Right lobe of liver (tissue), 6 donors: ENCODE measurements at regions not wholly inside any gene's neighbourhood (a gene's known extent, or its start where the extent isn't known, plus 50 kb on each side); places are given as distances from the start of the nearest gene placed in this dataset.
A peak's percentile ranks its signal among the peaks of the same experiment; 100 is the strongest.

Experiments
- ATAC-seq, 4 donors: fragments of 200-7000 bp; cut with Tn5 transposase; one replicate each; pipeline ENCODE4 v1.9.1; 2020; ENCODE audit warnings: mild to moderate bottlenecking in 4 of 4, moderate library complexity in 4 of 4
- DNase-seq, 3 donors: peaks; one replicate each; pipeline ENCODE4 v3.0.0-alpha.2; 2020
- H3K27ac ChIP-seq, 3 donors: fragments of 200-600 bp; one replicate each; pipeline ENCODE4 v1.8.0; 2022
- H3K27me3 ChIP-seq, 2 donors: fragments of 200-600 bp; one replicate each; pipeline ENCODE4 v1.8.0; 2022
- H3K36me3 ChIP-seq, 4 donors: fragments of 200-600 bp; sonication (generic) in 1 of 4; one replicate each; pipeline versions ENCODE4 v1.5.1 to v1.8.0; 2017 to 2022; ENCODE audit warnings: control low read depth in 1 of 4
- H3K4me1 ChIP-seq, 4 donors: fragments of 200-600 bp; sonication (generic) in 1 of 4; one replicate each; pipeline versions ENCODE4 v1.5.1 to v1.8.0; 2017 to 2022; ENCODE audit warnings: control low read depth in 1 of 4
- H3K4me3 ChIP-seq, 3 donors: fragments of 200-600 bp; one replicate each; pipeline ENCODE4 v1.8.0; 2022
- H3K9me3 ChIP-seq, 4 donors: fragments of 200-600 bp; sonication (generic) in 1 of 4; one replicate each; pipeline versions ENCODE4 v1.5.1 to v1.8.0; 2017 to 2022; ENCODE audit warnings: control low read depth in 1 of 4
- POLR2A ChIP-seq: fragments of 450-650 bp; IDR thresholded peaks from one replicate; pipeline ENCODE4 v1.6.1; 2017; ENCODE audit warnings: antibody characterized with exemption, mild to moderate bottlenecking
- WGBS: methylation state at CpG from one replicate; pipeline ENCODE4 v1.1.6; 2018; ENCODE audit warnings: low coverage, low lambda C conversion rate; ENCODE audit not compliant: insufficient coverage; ENCODE audit errors: missing lambda C conversion rate; 5-methylcytosine and 5-hydroxymethylcytosine counted together
- intact Hi-C, 2 donors: fragments of 100-400 bp; cut with DNase I; formaldehyde crosslinking; loops; one replicate each; pipeline versions ENCODE4 v1.11.2 to v1.14.1; 2022
- TF ChIP-seq, protein P1 (sequence below), 4 donors: fragments of 200-600 bp in 3 of 4; fragments of 450-650 bp in 1 of 4; IDR thresholded peaks; one replicate each; pipeline versions ENCODE4 v1.5.1 to v1.8.0; 2016 to 2022; ENCODE audit warnings: antibody characterized with exemption in 4 of 4, mild to moderate bottlenecking in 2 of 4
- donor health status: DM: no; HTN: yes; CAD: no.
- donor health status: DM: no; HTN: no; CAD: no.
- donor health status: DM: no; HTN: no; CAD: no.
- donor health status: DM: no; HTN: yes; CAD: no.
- donor health status: DM: no; HTN: yes; CAD: no.

DNA sequence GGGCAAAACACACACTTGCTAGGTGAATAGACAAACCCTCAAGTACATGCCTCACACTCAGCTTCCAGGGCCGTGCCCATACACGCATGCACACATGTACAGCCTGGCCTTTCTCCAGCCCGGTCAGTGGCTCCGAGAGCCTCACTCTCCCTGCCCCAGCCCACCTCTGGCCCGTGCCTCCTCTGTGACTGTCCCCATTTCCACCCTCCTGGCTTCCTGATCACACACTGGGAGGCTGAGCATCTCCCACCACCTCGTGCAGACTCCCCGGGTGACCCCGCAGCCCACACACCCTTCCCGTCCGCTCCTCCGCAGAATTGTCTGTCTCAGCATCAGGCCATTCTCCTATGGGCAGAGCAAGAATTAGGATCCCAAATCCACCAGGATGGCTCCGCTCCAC is 634.1 kb downstream of the TBC1D22A start:
- Histone ChIP-seq H3K9me3 (no peaks in the 10 kb centered on the region), H3K27ac (no peak overlapping the region), H3K27me3 (no peaks in the 10 kb centered on the region), H3K4me3 (no peak overlapping the region), H3K4me1 (no peaks in the 10 kb centered on the region), H3K36me3 (no peaks in the 10 kb centered on the region)
- intact Hi-C loops: no loop called here
- TF ChIP-seq, protein P1, sequence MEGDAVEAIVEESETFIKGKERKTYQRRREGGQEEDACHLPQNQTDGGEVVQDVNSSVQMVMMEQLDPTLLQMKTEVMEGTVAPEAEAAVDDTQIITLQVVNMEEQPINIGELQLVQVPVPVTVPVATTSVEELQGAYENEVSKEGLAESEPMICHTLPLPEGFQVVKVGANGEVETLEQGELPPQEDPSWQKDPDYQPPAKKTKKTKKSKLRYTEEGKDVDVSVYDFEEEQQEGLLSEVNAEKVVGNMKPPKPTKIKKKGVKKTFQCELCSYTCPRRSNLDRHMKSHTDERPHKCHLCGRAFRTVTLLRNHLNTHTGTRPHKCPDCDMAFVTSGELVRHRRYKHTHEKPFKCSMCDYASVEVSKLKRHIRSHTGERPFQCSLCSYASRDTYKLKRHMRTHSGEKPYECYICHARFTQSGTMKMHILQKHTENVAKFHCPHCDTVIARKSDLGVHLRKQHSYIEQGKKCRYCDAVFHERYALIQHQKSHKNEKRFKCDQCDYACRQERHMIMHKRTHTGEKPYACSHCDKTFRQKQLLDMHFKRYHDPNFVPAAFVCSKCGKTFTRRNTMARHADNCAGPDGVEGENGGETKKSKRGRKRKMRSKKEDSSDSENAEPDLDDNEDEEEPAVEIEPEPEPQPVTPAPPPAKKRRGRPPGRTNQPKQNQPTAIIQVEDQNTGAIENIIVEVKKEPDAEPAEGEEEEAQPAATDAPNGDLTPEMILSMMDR (IDR thresholded peaks at IDR 0.05): no peak
- no peak for TF ChIP-seq POLR2A
- no peak for ATAC-seq
- no peak for DNase-seq
- WGBS: 31% methylated on average over 3 of the region's 12 CpGs

DNA sequence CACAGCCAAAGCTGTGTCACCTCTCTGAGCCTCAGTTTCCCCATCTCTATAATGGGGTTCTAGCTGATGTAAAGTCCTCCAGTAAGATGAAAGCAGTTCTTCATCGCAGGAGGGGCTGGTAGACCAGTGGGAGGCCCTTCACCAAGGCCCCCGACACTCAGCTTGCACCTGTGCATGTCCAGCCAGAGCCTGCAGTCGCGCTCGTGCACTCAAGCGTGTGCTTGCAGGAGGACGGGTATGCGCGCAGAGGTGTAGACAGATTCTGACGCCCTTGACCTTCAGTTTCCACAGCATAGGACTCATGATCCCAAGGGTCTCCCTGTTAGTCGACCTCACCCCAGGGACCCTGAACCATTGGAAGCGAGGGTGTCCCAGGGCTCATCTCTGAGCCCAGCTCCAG is 633.7 kb downstream of the TBC1D22A start:
- ATAC-seq: no peak
- intact Hi-C loops: no loop called here
- no peak for TF ChIP-seq POLR2A
- Histone ChIP-seq H3K9me3 (no peaks in the 10 kb centered on the region), H3K36me3 (no peaks in the 10 kb centered on the region), H3K4me1 (no peaks in the 10 kb centered on the region), H3K4me3 (no peak overlapping the region), H3K27ac (no peak overlapping the region), H3K27me3 (no peaks in the 10 kb centered on the region)
- WGBS: 94% methylated on average over 6 of the region's 12 CpGs
- DNase-seq: no peak

DNA sequence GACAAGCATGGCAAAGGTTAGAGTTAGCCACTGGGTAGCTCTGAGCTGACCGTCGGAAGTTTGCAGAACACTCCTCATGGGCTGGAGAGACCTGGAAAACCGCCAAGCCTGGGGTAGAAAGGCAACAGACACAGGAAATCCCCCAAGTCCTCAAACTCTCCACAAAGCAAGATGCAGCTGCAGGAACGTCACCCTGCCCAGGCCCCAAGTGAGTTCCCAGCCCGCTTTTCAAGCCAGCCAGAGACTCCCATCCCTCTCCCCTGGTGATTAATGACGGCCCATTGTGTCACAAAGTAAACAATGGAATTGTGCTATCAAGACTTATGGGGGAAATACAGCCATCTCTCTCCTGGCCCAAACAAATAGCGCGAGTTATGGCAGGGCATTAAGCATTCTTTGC is 633.0 kb downstream of the TBC1D22A start:
- H3K27me3 ChIP-seq: no peaks in the 10 kb centered on the region
- no peaks in the 10 kb centered on the region for H3K36me3 ChIP-seq
- no peak overlapping the region for H3K4me3 ChIP-seq
- H3K9me3 ChIP-seq: no peaks in the 10 kb centered on the region
- 37% methylated on average over 5 of the region's 8 CpGs for WGBS
- intact Hi-C loops: no loop called here
- no peak for ATAC-seq
- DNase-seq: peak in 2 of 3 donors; percentile 14 to 15
- no peaks in the 10 kb centered on the region for H3K4me1 ChIP-seq
- H3K27ac ChIP-seq: no peak overlapping the region
- no peak for TF ChIP-seq POLR2A
- TF ChIP-seq, protein P1 (IDR thresholded peaks at IDR 0.05): no peak

DNA sequence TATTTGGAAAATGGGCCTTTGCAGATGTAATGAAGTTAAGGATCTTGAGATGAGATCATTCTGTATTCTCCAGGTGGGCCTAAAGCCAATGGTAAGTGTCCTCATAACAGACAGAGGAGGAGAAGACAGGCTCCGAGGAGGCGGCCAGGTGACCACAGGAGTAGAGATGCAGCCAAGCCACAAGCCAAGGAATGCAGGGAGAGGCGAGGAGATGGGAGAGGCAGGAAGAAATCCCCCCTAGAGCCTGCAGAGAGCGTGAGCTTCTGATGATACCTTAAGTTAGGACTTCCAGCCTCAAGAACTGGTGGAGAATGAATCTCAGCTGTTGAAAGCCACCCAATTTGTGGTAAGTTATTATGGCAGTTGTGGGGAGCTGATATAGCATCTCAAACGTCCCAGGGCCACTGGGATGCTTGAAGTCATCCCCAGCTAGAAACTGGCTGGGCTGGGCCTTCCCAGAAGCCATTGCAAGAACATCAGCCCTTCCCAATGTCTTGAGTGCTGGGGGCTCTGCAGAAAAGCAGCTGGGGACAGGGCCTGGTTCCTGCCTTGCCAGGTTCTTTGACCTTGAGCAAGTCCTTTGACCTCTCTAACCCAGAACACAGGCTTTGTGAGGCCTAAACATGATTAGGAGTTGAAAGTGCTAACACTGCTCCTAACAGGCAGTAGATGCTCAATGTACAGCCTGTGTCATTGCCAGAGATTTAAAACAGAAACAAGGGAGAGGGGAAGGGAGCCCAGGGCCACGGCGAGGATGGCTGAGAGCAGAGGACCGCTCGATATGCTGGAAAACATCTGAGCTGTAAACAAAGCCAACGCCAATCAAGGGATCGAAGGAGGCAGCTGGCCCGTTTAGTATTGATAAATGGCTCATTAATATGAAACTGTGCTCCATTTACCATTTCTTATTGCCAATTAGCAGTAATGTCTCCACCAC is 632.3 kb downstream of the TBC1D22A start:
- DNase-seq (peak in 1 of 3 donors; percentile 1), ATAC-seq (no peak)
- Histone ChIP-seq H3K4me1 (no peaks in the 10 kb centered on the region), H3K4me3 (no peak overlapping the region), H3K27me3 (no peaks in the 10 kb centered on the region), H3K27ac (no peak overlapping the region), H3K36me3 (no peaks in the 10 kb centered on the region), H3K9me3 (no peaks in the 10 kb centered on the region)
- WGBS: 64% methylated on average over 11 of the region's 12 CpGs
- intact Hi-C loops: no loop called here
- no peak for TF ChIP-seq POLR2A
- TF ChIP-seq, protein P1 (IDR thresholded peaks at IDR 0.05): no peak

DNA sequence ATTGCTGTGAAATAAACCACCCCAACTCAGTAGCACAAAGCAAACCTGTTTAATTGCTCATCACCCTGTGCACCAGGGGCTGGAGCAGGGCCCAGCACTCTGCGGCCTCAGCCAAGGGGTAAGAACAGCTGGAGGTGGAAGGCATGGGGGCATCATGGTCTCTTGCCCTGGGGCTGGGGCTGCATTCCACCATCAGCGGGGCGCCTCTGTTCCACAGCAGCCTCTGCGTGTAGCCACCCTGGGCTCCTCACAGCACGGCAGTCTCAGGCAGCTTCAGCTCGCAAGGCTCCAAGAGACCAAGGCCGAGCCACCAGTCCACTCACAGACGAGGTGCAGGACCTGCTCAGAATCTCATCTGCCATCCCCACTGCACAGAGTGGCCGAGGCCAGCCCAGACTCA is 630.7 kb downstream of the TBC1D22A start:
- Histone ChIP-seq H3K27me3 (no peaks in the 10 kb centered on the region), H3K9me3 (no peaks in the 10 kb centered on the region), H3K36me3 (no peaks in the 10 kb centered on the region), H3K27ac (no peak overlapping the region), H3K4me1 (no peaks in the 10 kb centered on the region), H3K4me3 (no peak overlapping the region)
- TF ChIP-seq, protein P1 (IDR thresholded peaks at IDR 0.05): no peak
- TF ChIP-seq POLR2A: no peak
- DNase-seq (peak in 2 of 3 donors; percentile 6 to 39), ATAC-seq (no peak)
- intact Hi-C loops: no loop called here
- 80% methylated on average over 1 of the region's 9 CpGs for WGBS
